ENCODE measurements at regions not wholly inside any gene's neighbourhood (a gene's known extent, or its start where the extent isn't known, plus 50 kb on each side); places are given as distances from the start of the nearest gene placed in this dataset.

DNA sequence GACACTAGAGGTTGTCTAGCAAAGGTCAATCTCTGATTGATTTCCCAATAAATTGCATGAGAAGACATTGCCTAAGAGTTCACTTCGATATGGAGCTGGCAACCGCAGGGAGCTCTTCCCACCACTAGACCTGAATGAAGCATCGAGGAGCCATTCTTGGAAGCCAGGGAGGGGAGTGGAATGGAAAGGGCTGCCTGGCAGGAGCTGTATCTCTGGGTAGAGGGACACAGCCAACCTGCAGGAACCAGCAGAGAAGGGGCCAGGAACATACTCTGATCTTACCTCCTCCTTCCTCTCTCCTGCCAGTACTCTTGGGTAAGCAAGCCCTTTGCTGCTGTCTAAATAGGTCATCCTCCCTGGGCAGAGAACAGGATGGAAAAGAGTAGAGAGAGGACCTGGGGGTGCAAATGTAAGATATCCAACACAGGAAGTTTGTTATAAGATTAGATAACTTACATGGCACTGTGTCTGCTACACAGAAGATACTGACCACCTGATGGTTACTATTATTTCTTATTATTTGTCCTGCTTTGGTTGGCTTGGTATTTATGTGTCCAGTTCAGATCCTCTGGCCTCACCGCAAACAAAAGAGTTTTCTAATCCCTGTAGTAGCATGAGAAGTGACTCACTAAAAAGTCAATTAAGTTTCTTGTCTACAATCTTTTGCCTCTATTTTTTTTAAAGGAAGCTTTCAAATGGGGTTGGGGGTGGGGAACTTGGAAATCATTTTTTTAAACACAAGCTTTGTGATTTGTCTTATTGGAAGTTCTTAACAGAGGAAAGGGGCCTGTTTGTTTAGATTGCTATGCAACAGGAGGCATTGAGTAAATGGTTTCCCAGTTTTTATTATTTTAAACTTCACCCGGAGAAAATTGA lies 156.7 kb upstream of the TSC22D2 start:
- TF ChIP-seq, protein P1, sequence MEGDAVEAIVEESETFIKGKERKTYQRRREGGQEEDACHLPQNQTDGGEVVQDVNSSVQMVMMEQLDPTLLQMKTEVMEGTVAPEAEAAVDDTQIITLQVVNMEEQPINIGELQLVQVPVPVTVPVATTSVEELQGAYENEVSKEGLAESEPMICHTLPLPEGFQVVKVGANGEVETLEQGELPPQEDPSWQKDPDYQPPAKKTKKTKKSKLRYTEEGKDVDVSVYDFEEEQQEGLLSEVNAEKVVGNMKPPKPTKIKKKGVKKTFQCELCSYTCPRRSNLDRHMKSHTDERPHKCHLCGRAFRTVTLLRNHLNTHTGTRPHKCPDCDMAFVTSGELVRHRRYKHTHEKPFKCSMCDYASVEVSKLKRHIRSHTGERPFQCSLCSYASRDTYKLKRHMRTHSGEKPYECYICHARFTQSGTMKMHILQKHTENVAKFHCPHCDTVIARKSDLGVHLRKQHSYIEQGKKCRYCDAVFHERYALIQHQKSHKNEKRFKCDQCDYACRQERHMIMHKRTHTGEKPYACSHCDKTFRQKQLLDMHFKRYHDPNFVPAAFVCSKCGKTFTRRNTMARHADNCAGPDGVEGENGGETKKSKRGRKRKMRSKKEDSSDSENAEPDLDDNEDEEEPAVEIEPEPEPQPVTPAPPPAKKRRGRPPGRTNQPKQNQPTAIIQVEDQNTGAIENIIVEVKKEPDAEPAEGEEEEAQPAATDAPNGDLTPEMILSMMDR (IDR thresholded peaks at IDR 0.05) = no peak
- DNase-seq (ENCODE audit: low spot score) (no peak), ATAC-seq (ENCODE audit: low FRiP score) (peak; percentile 42)

DNA sequence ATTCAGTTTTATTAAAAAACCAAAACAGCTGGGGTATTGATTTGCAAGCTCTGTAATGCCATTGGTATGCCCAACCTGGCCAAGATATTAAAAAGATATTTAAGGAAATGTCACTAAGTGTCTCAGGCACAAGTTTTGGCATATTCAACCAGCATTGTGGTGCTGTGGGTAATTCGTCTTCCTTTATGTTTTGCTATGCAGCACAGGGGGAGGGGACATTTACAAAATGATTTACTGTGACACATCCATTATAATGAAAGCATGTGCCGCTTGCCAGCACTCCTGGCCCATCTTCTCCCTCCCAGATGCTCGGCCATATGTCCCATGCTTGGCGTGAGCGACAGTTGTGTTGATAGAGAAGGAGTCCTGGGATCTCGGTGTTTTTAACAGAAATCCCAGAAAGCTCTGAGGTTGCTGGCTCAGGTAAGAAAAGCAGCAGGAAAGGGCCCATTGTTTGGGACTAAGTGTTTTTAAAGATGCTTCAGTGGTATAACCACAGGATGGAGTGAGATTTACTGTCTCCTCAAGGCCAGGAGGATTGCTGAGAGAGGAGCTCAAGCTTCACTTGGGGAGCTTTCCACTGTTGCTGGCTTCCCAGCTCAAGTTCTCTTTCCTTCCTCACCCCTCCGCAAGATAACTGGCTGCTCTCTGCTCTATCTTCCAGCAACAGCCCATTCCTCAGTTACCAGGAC lies 158.2 kb upstream of the TSC22D2 start:
- ATAC-seq (ENCODE audit: low FRiP score) = no peak
- TF ChIP-seq, protein P1 (IDR thresholded peaks at IDR 0.05) = no peak

DNA sequence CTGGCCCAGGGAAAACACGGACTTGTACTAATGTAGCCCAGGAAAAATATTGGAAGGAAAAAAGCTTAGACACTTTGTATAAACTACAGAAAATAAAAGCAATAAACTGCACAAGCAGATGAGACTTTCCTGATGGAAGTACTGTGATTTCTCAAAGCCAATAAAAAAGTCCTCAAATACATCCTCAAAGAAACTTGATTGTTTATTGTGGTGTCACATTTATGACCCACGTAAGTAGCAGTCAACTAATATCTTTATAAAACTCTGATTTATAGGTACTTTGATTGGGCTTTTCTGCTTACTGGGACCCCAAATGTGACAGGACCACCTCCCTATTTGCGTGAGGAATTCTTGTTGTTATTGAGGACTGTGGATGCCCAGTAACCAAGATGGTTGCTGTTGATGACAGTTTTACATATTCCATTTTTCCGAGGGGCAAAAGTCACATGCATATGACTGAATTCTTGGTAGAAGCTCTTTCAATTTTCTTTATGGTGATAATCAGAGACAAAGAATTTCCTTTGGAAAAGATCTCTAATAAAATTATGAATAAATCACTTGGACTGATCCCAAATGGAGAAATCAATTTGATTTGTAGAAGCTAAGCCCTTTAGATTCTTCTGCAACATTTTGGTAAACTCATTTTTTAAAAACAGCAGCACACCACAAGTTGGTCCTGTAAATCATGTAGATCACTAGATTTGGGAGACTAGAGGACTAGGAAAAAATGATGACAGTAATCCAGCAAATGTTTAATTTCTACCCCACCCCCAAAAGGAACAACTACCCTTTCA lies 159.0 kb upstream of the TSC22D2 start:
- TF ChIP-seq, protein P1 (IDR thresholded peaks at IDR 0.05) = no peak
- DNase-seq (ENCODE audit: low spot score) = no peak
- no peak for ATAC-seq (ENCODE audit: low FRiP score)

More for the DNA sequence above, 158.2 kb upstream of the TSC22D2 start:
- no peak for DNase-seq (ENCODE audit: low spot score)

DNA sequence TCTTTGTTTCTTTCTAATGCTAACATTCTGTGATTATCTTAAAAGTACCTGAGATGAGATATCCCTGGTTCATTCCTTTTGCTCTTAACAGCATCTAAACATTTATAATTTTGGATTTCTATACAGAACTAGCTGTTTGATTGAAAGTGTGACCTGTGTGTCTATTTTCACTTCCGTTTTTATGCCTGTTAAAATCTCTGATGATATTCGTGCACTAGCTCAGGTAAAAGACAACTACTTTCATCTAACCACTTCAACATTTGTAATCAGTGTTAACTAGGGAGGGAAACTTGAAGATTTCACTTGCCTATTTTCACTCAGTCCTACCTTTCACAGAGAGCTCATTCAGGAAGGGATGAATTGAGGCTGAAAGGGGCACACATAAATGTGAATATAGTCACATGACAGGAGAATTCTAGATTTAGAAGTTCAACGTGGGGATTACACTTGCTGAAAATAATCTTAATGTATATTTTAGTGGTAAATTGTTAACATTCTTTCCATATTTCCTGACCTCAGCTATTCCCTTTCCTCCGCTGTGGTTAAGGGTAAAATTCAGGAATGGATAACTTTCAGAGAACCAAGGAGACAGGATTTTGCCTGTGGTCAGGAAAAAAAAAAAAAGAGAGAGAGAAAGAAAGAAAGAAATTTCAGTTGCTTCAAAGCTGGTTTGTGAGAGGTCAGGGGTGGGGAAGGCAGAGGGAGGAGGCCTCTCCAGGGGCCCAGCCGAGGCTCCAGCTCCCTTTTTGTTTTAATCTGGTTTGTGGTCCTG lies 159.8 kb upstream of the TSC22D2 start:
- TF ChIP-seq, protein P1 (IDR thresholded peaks at IDR 0.05) = no peak
- DNase-seq (ENCODE audit: low spot score) = no peak
- no peak for ATAC-seq (ENCODE audit: low FRiP score)

DNA sequence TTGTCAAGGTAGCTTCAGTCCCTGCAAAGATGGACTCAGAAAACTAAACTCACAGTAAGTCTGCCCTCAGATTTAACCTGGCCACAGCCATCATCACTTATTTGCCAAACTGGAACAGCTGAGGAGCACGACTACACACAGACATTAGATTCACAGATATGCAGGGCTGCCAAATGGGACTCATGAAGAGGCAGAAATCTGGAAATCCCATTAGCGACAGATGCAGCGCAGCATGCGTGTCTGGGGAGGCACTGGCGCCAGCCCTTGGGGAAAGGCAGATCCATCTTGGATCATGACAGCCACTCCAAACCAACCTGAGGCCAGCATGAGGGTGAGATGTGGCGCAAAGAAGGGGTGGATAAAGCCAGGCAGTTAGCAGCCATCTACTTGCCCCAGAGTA lies 160.7 kb upstream of the TSC22D2 start:
- TF ChIP-seq, protein P1 (IDR thresholded peaks at IDR 0.05) = no peak
- no peak for ATAC-seq (ENCODE audit: low FRiP score)
- DNase-seq (ENCODE audit: low spot score) = no peak

DNA sequence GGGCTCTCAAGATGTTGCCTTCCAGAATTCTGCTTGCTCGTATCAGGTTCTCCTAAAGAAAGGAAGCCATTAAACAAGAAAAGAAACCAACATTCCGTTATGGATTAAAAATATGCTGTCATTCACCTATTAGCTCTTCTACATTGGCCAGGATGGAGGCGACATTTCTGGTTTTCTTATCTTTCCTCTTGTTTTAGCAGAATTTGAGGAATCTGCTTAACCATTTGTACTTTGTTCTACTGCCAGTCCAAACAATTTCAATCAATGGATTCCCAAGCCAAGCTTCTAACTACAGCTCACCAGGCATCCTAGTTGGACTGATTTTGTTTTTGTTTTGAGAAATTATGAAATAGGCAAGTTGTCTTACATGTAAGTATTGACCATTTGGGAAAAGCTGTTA lies 164.6 kb upstream of the TSC22D2 start:
- ATAC-seq (ENCODE audit: low FRiP score) = no peak
- TF ChIP-seq, protein P1 (IDR thresholded peaks at IDR 0.05) = no peak
- DNase-seq (ENCODE audit: low spot score) = no peak

Measured in omental fat pad (tissue), 3 donors.